ENCODE measurements at regions not wholly inside any gene's neighbourhood (a gene's known extent, or its start where the extent isn't known, plus 50 kb on each side); places are given as distances from the start of the nearest gene placed in this dataset.

DNA sequence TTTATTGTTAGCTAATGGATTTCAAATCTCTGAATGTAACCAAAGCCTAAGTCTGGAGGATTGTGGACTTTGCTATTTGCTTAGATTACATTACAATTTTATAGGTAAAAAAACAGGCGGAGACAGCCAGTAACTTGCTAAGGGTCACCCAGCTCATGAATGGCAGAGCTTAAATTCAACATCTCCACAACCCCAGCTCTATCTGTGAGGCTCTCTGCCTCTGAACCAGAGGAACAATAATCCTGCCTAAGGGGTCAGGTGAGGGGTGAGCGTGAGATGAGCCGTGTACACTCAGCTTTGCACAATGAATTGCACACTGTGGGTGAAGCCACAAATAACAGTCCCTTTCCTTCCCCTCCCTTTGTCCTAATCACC lies 69.8 kb upstream of the SPATA12 start:
- TF ChIP-seq CEBPB (IDR thresholded peaks at IDR 0.05) (no peak), CTCF (IDR thresholded peaks at IDR 0.05) (no peak), POLR2A (IDR thresholded peaks at IDR 0.05; ENCODE audit: low read length) (no peak), RAD21 (conservative IDR thresholded peaks at IDR 0.05 in 1 of 2, IDR thresholded peaks at IDR 0.05 in 1 of 2) (no peak), HMGXB4 (CRISPR knock-in tag; IDR thresholded peaks at IDR 0.05; ENCODE audit: borderline replicate concordance) (no peak), CHD2 (IDR thresholded peaks at IDR 0.05; ENCODE audit: low read length, partially characterized antibody) (no peak), FOSL2 (IDR thresholded peaks at IDR 0.05) (no peak), FOSL2 (CRISPR knock-in tag; IDR thresholded peaks at IDR 0.05) (no peak), RCOR1 (IDR thresholded peaks at IDR 0.05; ENCODE audit: low read depth, low read length) (no peak), HOXA7 (CRISPR knock-in tag; IDR thresholded peaks at IDR 0.05) (no peak), ZSCAN20 (CRISPR knock-in tag; IDR thresholded peaks at IDR 0.05) (no peak), MAFK (IDR thresholded peaks at IDR 0.05; ENCODE audit: partially characterized antibody) (no peak), REST (IDR thresholded peaks at IDR 0.05) (no peak)
- TF ChIP-seq, protein P1, sequence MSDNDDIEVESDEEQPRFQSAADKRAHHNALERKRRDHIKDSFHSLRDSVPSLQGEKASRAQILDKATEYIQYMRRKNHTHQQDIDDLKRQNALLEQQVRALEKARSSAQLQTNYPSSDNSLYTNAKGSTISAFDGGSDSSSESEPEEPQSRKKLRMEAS (IDR thresholded peaks at IDR 0.05) = no peak
